ENCODE measurements at regions not wholly inside any gene's neighbourhood (a gene's known extent, or its start where the extent isn't known, plus 50 kb on each side); places are given as distances from the start of the nearest gene placed in this dataset.

DNA sequence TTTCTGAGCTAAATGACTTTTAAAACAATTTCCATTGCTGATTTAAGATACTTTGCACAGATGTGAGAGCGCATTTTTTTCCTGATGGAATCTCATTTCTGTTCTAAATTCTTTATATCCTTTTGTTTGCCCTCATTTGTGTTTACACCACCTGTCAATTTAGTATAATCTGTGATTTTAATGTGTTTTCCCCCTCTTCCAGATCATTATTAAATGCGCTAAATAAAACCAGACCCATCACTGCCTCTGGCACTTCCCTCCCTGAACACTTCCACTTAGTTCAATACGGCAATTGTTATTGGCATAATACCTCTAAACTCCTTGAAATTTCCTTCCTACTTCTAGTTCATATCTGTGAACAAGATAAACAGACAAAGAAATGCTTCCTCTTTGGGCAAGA, 186.9 kb upstream of the ADGRL2 start:
- no peak for DNase-seq

DNA sequence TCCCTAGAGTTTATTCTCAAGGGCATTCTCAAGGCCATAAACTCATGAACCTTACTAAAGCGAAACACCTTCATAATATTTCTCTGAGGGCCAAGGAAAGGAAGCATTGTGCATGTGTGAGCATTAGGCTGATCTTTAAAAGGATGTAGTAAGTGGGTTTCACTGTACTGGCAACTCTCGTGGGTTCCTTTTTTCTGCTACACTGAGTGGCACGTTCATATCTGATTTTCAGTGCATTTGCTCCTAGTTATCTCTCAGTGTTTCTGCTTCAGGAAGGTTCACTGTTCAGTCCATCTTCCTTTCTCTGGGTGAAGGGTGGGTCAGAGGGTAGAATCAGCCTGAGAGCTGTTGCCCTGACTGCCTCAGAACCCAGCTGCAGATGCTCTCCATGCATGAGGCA, 192.8 kb upstream of the ADGRL2 start:
- no peak for DNase-seq

GRCh38 chr1:81607086-81607485, 193.6 kb upstream of the ADGRL2 start:
- DNase-seq = no peak

DNA sequence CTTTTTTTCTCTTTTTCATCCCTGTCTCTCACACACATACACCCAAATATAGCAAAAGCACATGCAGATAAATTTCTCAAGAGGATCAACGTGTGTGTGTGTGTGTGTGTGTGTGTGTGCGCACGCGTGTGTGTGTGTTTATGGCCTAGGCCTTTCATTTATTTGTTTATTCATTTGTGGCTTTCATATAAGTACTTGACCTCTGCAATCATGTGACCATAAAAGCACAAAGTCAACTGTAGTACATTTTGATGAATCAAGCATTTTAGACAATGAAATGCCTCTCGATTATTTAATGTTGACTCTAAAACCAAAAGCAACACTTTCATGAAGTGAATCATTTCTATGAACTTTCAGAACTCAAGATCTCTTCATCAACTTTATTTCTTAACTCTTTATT, 194.1 kb upstream of the ADGRL2 start:
- DNase-seq = no peak

GRCh38 chr1:81605023-81605422, 195.7 kb upstream of the ADGRL2 start:
- no peak for DNase-seq

DNA sequence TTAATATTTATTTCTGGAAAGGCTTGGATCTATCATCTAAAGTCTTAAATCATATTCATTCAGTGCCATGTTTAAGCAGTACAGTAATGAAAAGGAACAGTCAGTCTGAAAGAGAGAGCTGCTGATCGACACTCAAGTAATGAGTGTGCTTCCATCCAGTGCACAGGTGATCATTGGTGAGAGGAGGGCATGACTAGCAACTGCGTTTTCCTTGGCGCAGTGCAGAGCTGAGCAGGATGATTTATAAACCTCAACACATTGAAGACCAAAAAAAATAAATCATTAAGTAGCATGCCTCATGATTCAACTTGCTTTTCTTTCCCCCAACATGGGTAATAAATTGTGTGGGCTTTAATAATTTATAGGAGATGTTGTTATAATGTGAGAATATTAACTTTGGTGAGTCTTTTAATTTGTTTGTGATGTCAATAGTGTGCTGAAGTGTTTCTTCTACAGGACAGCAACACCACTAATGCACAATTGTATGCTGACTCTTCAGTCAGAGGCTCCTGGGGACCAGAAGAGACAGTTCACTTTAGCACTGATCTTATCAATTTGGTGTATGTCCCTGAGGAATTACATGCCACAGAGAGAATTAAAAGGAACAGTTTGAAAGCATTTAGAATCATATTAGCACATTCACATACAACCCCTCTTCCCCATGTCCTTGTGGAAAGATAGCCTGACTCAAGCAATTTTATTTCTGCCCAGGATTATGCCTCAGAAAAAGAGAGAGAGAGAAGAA, 199.7 kb upstream of the ADGRL2 start:
- DNase-seq = no peak

- DNase-seq = no peak
These were observed 200.4 kb upstream of the ADGRL2 start for GRCh38 chr1:81600363-81600762.

- DNase-seq = no peak
These were observed 202.1 kb upstream of the ADGRL2 start for GRCh38 chr1:81598623-81599022.

- DNase-seq = no peak
These were observed 202.9 kb upstream of the ADGRL2 start for GRCh38 chr1:81597720-81598426.

DNA sequence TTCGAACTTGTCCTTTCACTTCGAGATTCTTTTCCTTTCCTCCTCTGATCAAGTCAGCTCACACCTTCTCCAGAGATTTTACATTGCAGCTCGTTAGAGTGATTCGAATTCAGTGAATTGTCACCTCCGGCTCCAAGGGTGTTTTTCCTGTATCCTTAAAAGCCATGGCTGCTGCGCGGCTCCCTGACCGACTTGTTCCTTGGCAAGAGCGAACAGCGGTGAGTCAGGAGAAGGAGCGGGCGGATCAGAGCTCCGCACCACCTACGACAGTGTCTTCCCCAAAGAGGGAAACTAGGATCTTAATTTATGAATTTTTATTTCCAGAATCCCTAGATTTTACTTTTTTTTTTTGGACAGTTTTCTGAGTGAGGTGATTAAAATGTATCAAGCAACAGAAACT, 204.4 kb upstream of the ADGRL2 start:
- no peak for DNase-seq

GRCh38 chr1:81594206-81594605, 206.5 kb upstream of the ADGRL2 start:
- no peak for DNase-seq

- DNase-seq = no peak
These were observed 208.5 kb upstream of the ADGRL2 start for GRCh38 chr1:81592233-81592632.

DNA sequence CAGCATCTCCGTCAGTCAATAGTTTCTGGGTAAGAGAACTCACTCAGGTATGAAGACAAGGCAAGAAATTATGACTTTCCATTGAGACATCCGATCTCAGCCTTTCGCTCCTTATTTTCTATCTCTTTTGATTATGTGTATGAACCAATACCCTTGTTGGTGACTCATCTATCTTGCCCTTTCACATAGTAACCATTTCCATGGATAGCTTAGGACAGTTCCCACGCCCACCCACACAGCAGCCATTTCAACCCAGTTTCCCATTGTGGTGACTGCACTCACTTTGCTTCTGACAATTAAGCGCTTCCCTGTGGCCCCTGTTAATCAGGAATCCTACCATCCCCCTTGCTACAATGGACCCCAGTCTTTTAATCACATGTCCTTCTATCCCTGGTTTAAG, 210.6 kb upstream of the ADGRL2 start:
- no peak for DNase-seq

GRCh38 chr1:81588149-81588548, 212.6 kb upstream of the ADGRL2 start:
- DNase-seq = no peak

DNA sequence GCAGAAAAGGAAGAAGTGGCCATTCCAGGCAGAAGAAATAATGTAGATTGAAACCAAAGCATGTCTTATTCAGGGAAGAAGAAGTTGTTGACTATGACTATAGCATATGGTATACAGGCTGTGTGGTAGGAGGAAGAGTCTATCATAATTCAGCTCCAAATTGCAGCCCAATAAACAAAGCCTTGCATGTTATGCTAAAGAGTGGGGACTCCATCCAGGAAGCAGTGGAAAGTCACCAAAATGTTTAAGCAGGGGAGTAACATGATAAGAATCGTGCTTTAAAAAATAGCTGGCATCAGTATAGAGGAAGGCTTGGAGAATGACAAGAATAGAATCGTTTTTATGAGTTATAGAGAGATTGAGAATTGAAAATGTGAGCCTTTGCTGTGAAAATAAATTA, 213.3 kb upstream of the ADGRL2 start:
- DNase-seq = no peak

DNA sequence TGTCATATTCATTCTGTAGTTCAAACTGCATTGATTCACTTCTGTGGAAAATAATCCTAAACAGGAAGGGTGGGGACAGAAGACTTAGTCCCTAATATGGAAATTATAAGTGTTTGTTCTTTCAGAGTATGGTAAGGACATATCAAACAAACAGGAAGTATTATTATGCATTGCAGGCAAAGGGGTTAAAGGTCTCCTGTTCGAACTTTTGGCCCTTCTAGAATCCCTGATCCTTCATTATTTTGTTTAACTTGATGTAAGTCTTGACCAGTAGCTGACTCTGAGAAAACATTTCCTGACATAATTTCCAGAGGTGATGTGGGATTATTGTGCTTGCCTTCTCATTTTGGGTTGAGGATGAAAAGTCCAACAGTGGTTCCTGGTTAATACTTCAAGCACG, 215.4 kb upstream of the ADGRL2 start:
- no peak for DNase-seq

DNA sequence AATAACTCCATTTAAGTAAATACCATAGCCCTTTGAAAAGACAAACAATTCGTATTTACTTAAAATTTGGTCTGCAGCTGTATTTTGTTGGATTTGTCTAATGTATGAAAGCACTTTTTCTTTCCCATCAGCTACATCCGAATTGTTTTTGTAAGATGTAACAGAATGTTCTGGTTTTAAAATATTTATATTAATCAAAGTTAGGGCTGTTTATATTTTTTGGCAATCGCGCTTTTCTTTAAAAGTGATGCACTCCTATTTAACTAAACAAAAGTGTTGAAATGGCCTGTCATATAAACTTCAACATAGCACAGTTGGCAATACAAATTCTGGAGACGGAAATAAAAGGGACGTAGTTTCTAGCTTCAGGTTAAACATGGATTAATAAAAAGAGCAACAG, 216.3 kb upstream of the ADGRL2 start:
- DNase-seq = no peak

- DNase-seq = no peak
These were observed 216.9 kb upstream of the ADGRL2 start for GRCh38 chr1:81583878-81584277.

DNA sequence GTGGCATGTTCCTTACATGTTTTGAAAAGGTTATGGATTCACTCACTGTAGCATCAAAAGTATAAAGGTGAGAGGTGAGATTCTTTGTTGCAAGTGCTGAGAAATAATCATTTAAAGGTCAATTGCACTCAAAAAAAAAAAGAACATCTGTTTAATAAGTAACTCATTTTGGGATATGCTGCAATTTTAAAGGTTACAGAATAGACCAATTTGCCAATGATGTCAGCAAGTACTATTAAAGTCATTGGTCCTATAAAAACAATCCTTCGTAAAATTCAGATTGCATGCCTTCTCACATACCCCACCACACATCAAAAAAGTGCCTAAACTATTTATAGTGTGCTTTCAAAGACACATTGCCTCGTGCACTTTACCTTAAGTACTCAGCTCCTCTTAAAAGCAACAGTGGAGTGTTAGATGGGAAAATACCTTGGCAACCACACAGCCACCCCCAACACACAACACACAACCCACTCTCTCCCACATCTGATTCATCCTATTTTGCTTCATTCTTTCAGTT, 218.2 kb upstream of the ADGRL2 start:
- DNase-seq = no peak

DNA sequence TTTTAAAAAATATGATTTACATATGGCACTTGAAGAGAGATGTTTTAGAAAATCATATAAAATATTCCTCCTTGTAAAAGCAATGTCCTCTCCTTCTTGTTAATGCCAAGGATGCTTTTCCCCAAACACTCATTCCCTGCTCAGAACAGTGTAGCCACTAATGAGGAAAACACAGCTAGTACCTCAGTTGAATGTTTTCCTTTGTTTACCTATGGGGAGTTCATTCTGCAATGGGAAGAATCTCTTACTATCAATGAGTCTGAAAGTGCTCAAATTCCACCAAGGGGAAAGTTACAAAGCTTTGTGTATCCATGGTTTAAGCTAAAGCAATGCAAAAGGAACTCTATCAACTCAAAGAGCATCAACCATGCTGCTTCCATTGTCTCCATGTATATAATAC, 221.9 kb upstream of the ADGRL2 start:
- no peak for DNase-seq

DNA sequence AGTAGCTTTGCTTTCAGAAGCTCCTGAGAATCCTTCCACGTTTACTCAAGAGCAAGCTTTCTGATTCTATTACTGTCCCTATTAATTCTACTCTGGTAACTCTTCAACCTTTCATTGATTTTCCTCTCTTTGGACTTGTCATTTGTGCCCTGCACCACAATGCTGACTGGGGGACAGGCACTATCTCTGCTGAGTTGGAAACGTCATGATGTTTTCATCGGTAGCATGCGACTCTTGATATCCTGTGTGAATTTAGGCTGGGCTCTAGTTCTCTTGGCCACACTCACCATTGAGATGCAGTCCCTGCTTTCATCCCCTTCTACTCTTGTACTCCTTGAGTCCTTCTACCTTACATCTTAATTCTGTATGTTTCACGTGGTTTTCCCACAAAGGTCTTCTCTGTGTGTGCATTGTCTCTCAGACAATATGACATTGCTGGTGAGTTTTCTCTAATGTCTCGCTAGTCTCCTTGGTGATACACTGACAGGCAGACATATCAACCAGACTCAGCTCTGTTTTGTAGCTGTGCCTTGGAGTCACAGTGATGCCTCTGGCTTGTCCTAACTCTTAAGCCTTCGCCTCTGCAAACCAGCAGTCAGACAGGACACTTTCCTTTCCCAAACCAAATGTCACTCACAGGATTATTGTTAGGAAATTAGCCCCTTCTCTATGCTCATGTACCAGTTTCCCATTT, 223.6 kb upstream of the ADGRL2 start:
- DNase-seq = no peak

DNA sequence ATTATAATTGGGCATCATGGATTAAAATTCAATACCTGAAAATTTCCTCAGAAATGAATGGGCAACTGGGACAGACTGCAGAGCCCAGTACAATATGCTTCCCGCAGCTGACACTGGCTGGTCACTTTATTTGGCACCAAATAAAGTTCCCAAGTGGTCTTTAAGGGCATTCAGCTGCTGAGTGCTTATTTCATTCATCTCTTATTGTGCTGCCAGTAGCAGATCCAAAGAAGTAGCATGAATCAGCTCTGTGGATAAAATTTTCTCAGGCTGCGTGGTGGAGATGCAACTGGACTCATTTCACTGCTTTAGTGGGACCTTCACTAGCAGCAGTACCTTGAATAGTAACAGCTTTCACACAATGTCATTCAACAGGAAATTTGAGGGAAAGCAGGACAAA, 226.3 kb upstream of the ADGRL2 start:
- DNase-seq = no peak

GRCh38 chr1:81573458-81573857, 227.3 kb upstream of the ADGRL2 start:
- no peak for DNase-seq

DNA sequence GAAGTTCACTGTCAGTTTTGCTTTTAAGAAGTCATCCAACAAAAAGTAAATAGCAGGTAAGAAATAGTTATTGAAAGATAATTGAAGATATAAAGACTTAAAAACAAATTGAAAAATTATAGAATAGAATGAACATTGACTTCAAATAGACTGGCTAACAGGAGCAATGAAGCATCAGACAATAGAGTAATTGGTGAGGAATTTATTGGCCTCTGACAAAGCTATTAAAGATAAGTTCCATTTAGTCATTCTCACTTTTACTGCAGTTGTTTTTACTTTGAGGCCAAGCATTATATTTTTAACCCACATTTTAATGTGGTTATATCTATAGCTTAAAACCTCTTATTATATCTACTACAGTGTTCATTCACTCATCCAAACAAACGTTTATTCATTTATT, 228.8 kb upstream of the ADGRL2 start:
- no peak for DNase-seq
